Breast epithelium (tissue), 4 donors: ENCODE measurements at regions not wholly inside any gene's neighbourhood (a gene's known extent, or its start where the extent isn't known, plus 50 kb on each side); places are given as distances from the start of the nearest gene placed in this dataset.

ENCODE experiments used
- DNase-seq, 2 donors: peaks; one replicate each; pipeline ENCODE4 v3.0.0-alpha.2; 2019; ENCODE audit warnings: low spot score in 2 of 2
- H3K27ac ChIP-seq, 2 donors: fragments of 200-600 bp; sonication (generic) in 1 of 2; one replicate each; pipeline ENCODE4 v1.5.1; 2016 to 2019; ENCODE audit warnings: mild to moderate bottlenecking in 1 of 2
- H3K27me3 ChIP-seq, 2 donors: fragments of 200-600 bp; sonication (generic) in 1 of 2; one replicate each; pipeline versions ENCODE4 v1.5.1 to v1.6.0; 2017 to 2019; ENCODE audit warnings: control low read depth in 1 of 2, mild to moderate bottlenecking in 1 of 2
- H3K36me3 ChIP-seq: fragments of 200-600 bp; one replicate; pipeline ENCODE4 v1.5.1; 2019
- H3K4me1 ChIP-seq, 2 donors: fragments of 200-600 bp; sonication (generic); one replicate each; pipeline ENCODE4 v1.5.1; 2016 to 2019; ENCODE audit warnings: control low read depth in 1 of 2
- H3K4me3 ChIP-seq, 3 donors: fragments of 200-600 bp; sonication (generic); 1 replicate in 2 of 3; 2 replicates in 1 of 3; pipeline ENCODE4 v1.5.1; 2016 to 2019; ENCODE audit warnings: mild to moderate bottlenecking in 3 of 3, moderate library complexity in 2 of 3
- H3K9me3 ChIP-seq, 2 donors: fragments of 200-600 bp; sonication (generic) in 1 of 2; one replicate each; pipeline ENCODE4 v1.5.1; 2016 to 2019; ENCODE audit warnings: control low read depth in 1 of 2
- CTCF ChIP-seq, 3 donors: fragments of 450-650 bp; IDR thresholded peaks; one replicate each; pipeline ENCODE4 v1.5.1; 2016 to 2017; ENCODE audit warnings: antibody characterized with exemption in 3 of 3, mild to moderate bottlenecking in 3 of 3, moderate library complexity in 3 of 3
- POLR2A ChIP-seq: fragments of 450-650 bp; IDR thresholded peaks from one replicate; pipeline ENCODE4 v1.6.1; 2016; ENCODE audit warnings: antibody characterized with exemption, mild to moderate bottlenecking, moderate library complexity
- POLR2AphosphoS5 ChIP-seq, 3 donors: sonication (generic); formaldehyde crosslinking; IDR thresholded peaks; one replicate each; pipeline ENCODE4 v1.6.1; 2017; ENCODE audit warnings: antibody characterized with exemption in 3 of 3
- intact Hi-C: fragments of 100-400 bp; cut with DNase I; formaldehyde crosslinking; loops from one replicate; pipeline ENCODE4 v1.15.1; 2023; ENCODE audit warnings: low total_unique reads

- Histone ChIP-seq H3K4me1 (no peaks in the 10 kb centered on the region), H3K36me3 (no peaks in the 10 kb centered on the region), H3K27me3 (no peaks in the 10 kb centered on the region), H3K4me3 (no peak overlapping the region), H3K27ac (no peak overlapping the region), H3K9me3 (no peaks in the 10 kb centered on the region)
- no peak for DNase-seq
- TF ChIP-seq CTCF (IDR thresholded peaks at IDR 0.05) (no peak), POLR2A (no peak), POLR2AphosphoS5 (IDR thresholded peaks at IDR 0.05) (no peak)
- intact Hi-C loops = no loop called here
These were observed 294.4 kb upstream of the MKI67 start for GRCh38 chr10:128420623-128421022.

GRCh38 chr10:128421371-128422160, 295.3 kb upstream of the MKI67 start:
- Histone ChIP-seq H3K27ac (no peak overlapping the region), H3K36me3 (no peaks in the 10 kb centered on the region), H3K27me3 (no peaks in the 10 kb centered on the region), H3K9me3 (no peaks in the 10 kb centered on the region), H3K4me3 (no peak overlapping the region), H3K4me1 (no peaks in the 10 kb centered on the region)
- TF ChIP-seq CTCF (IDR thresholded peaks at IDR 0.05) (no peak), POLR2A (no peak), POLR2AphosphoS5 (IDR thresholded peaks at IDR 0.05) (no peak)
- peak in 1 of 2 donors; percentile 10 for DNase-seq
- intact Hi-C loops = no loop called here

GRCh38 chr10:128422190-128422589, 296.0 kb upstream of the MKI67 start:
- H3K4me1 ChIP-seq = no peaks in the 10 kb centered on the region
- intact Hi-C loops = no loop called here

GRCh38 chr10:128422999-128423398, 296.8 kb upstream of the MKI67 start:
- Histone ChIP-seq H3K36me3 (no peaks in the 10 kb centered on the region), H3K27me3 (peaks cover 0 to 3% of the 10 kb centered on the region in 2 donors), H3K9me3 (no peaks in the 10 kb centered on the region), H3K27ac (no peak overlapping the region), H3K4me3 (no peak overlapping the region), H3K4me1 (no peaks in the 10 kb centered on the region)
- no peak for TF ChIP-seq POLR2AphosphoS5 (IDR thresholded peaks at IDR 0.05)
- TF ChIP-seq CTCF (IDR thresholded peaks at IDR 0.05) = no peak
- TF ChIP-seq POLR2A = no peak
- intact Hi-C loops = no loop called here
- DNase-seq = no peak

More at GRCh38 chr10:128422190-128422589, 296.0 kb upstream of the MKI67 start:
- DNase-seq = no peak
- Histone ChIP-seq H3K9me3 (no peaks in the 10 kb centered on the region), H3K4me3 (no peak overlapping the region), H3K27me3 (peaks cover 0 to 2% of the 10 kb centered on the region in 2 donors), H3K27ac (no peak overlapping the region), H3K36me3 (no peaks in the 10 kb centered on the region)
- TF ChIP-seq POLR2A = no peak

- H3K27me3 ChIP-seq = peaks cover 0 to 11% of the 10 kb centered on the region in 2 donors
- H3K4me3 ChIP-seq = no peak overlapping the region
- intact Hi-C loops = no loop called here
- no peaks in the 10 kb centered on the region for H3K9me3 ChIP-seq
- no peaks in the 10 kb centered on the region for H3K36me3 ChIP-seq
- no peak overlapping the region for H3K27ac ChIP-seq
- no peak for DNase-seq
- no peaks in the 10 kb centered on the region for H3K4me1 ChIP-seq
- TF ChIP-seq POLR2AphosphoS5 (IDR thresholded peaks at IDR 0.05) = no peak
- TF ChIP-seq CTCF (IDR thresholded peaks at IDR 0.05) = no peak
- TF ChIP-seq POLR2A = no peak
These were observed 303.1 kb upstream of the MKI67 start for GRCh38 chr10:128429321-128429720.
